Karpas-422 (cell line): ENCODE measurements at regions not wholly inside any gene's neighbourhood (a gene's known extent, or its start where the extent isn't known, plus 50 kb on each side); places are given as distances from the start of the nearest gene placed in this dataset.

Experiments used
- DNase-seq: peaks from one replicate; pipeline ENCODE4 v3.0.0-alpha.2; 2015
- H2AFZ ChIP-seq: fragments of 200-600 bp; sonication (generic); 2 replicates; pipeline ENCODE4 v1.6.1; 2014; ENCODE audit warnings: antibody characterized with exemption, low read length, mixed read lengths
- H3K27ac ChIP-seq: fragments of 200-600 bp; sonication (generic); 2 replicates; pipeline ENCODE4 v1.5.1; 2014; ENCODE audit warnings: mild to moderate bottlenecking, low read length, moderate library complexity
- H3K27me3 ChIP-seq: fragments of 200-600 bp; sonication (generic); 2 replicates; pipeline ENCODE4 v1.6.1; 2014; ENCODE audit warnings: low read length, mixed read lengths
- H3K36me3 ChIP-seq: fragments of 200-600 bp; sonication (generic); 2 replicates; pipeline ENCODE4 v1.6.1; 2014; ENCODE audit warnings: low read length, mixed read lengths; ENCODE audit not compliant: insufficient read depth
- H3K4me1 ChIP-seq: fragments of 200-600 bp; sonication (generic); 2 replicates; pipeline ENCODE4 v1.6.1; 2014; ENCODE audit warnings: mild to moderate bottlenecking, low read length, mixed read lengths
- H3K4me2 ChIP-seq: fragments of 200-600 bp; sonication (generic); 2 replicates; pipeline ENCODE4 v1.6.1; 2014; ENCODE audit warnings: low read length, low read depth, mild to moderate bottlenecking; ENCODE audit not compliant: poor library complexity, severe bottlenecking
- H3K4me3 ChIP-seq: fragments of 200-600 bp; sonication (generic); 2 replicates; pipeline ENCODE4 v1.5.1; 2014; ENCODE audit warnings: mild to moderate bottlenecking, antibody characterized with exemption, low read length, mixed read lengths
- H3K79me2 ChIP-seq: fragments of 200-600 bp; sonication (generic); 2 replicates; pipeline ENCODE4 v1.6.1; 2014; ENCODE audit warnings: mild to moderate bottlenecking, low read length, mixed read lengths
- H3K9ac ChIP-seq: fragments of 200-600 bp; sonication (generic); 2 replicates; pipeline ENCODE4 v1.6.0; 2014; ENCODE audit warnings: low read length
- H3K9me2 ChIP-seq: fragments of 200-600 bp; sonication (generic), shearing (Covaris generic); replicated peaks from 2 replicates; pipeline ENCODE4 v1.6.0; 2014; ENCODE audit warnings: mild to moderate bottlenecking, low read length, moderate library complexity; ENCODE audit not compliant: insufficient read depth
- H3K9me3 ChIP-seq: fragments of 300-700, 200-600 bp; sonication (generic); 2 replicates; pipeline ENCODE4 v1.6.1; 2014; ENCODE audit warnings: low read length, mixed read lengths
- H4K20me1 ChIP-seq: fragments of 200-600 bp; sonication (generic); 2 replicates; pipeline ENCODE4 v1.6.1; 2014; ENCODE audit warnings: mild to moderate bottlenecking, antibody characterized with exemption, low read length, low read depth; ENCODE audit not compliant: insufficient read depth

GRCh38 chr2:139744273-139744672, 964.1 kb upstream of the NXPH2 start:
- no peaks in the 10 kb centered on the region for H4K20me1 ChIP-seq
- no peaks in the 10 kb centered on the region; the same call in 1 of the 2 replicates for H3K9me2 ChIP-seq
- no peak overlapping the region for H3K4me2 ChIP-seq
- H2AFZ ChIP-seq = no peak overlapping the region
- DNase-seq = no peak
- no peaks in the 10 kb centered on the region for H3K27me3 ChIP-seq
- H3K79me2 ChIP-seq = no peaks in the 10 kb centered on the region
- no peak overlapping the region for H3K27ac ChIP-seq
- H3K4me1 ChIP-seq = no peaks in the 10 kb centered on the region
- no peak overlapping the region for H3K9ac ChIP-seq
- H3K36me3 ChIP-seq = no peaks in the 10 kb centered on the region
- H3K9me3 ChIP-seq = peaks cover 25% of the 10 kb centered on the region
- no peak overlapping the region for H3K4me3 ChIP-seq

GRCh38 chr2:139742216-139743172, 962.3 kb upstream of the NXPH2 start:
- H3K9me2 ChIP-seq = no peaks in the 10 kb centered on the region; the same call in 1 of the 2 replicates
- H2AFZ ChIP-seq = no peak overlapping the region
- H3K9me3 ChIP-seq = peaks cover 25% of the 10 kb centered on the region
- H3K4me3 ChIP-seq = no peak overlapping the region
- DNase-seq = no peak
- H3K4me2 ChIP-seq = no peak overlapping the region
- H3K36me3 ChIP-seq = no peaks in the 10 kb centered on the region
- no peak overlapping the region for H3K27ac ChIP-seq
- H3K79me2 ChIP-seq = no peaks in the 10 kb centered on the region
- H3K27me3 ChIP-seq = no peaks in the 10 kb centered on the region
- H4K20me1 ChIP-seq = no peaks in the 10 kb centered on the region
- no peaks in the 10 kb centered on the region for H3K4me1 ChIP-seq
- no peak overlapping the region for H3K9ac ChIP-seq

- H4K20me1 ChIP-seq = no peaks in the 10 kb centered on the region
- H3K79me2 ChIP-seq = no peaks in the 10 kb centered on the region
- no peak overlapping the region for H2AFZ ChIP-seq
- DNase-seq = no peak
- no peaks in the 10 kb centered on the region for H3K27me3 ChIP-seq
- no peaks in the 10 kb centered on the region for H3K4me1 ChIP-seq
- H3K9me3 ChIP-seq = peaks cover 19% of the 10 kb centered on the region
- H3K36me3 ChIP-seq = no peaks in the 10 kb centered on the region
- H3K27ac ChIP-seq = no peak overlapping the region
- H3K4me3 ChIP-seq = no peak overlapping the region
- H3K9me2 ChIP-seq = no peaks in the 10 kb centered on the region; the same call in 1 of the 2 replicates
- no peak overlapping the region for H3K4me2 ChIP-seq
- H3K9ac ChIP-seq = no peak overlapping the region
Measured at GRCh38 chr2:139737659-139738058, 957.5 kb upstream of the NXPH2 start.

GRCh38 chr2:139730197-139730596, 950.0 kb upstream of the NXPH2 start:
- no peaks in the 10 kb centered on the region for H3K27me3 ChIP-seq
- H2AFZ ChIP-seq = no peak overlapping the region
- H4K20me1 ChIP-seq = no peaks in the 10 kb centered on the region
- no peaks in the 10 kb centered on the region for H3K4me1 ChIP-seq
- H3K79me2 ChIP-seq = no peaks in the 10 kb centered on the region
- no peak overlapping the region for H3K9ac ChIP-seq
- H3K36me3 ChIP-seq = no peaks in the 10 kb centered on the region
- no peak for DNase-seq
- no peak overlapping the region for H3K4me3 ChIP-seq
- H3K4me2 ChIP-seq = no peak overlapping the region
- no peaks in the 10 kb centered on the region for H3K9me2 ChIP-seq
- H3K27ac ChIP-seq = no peak overlapping the region
- peaks cover 19% of the 10 kb centered on the region; the same call in 1 of the 2 replicates for H3K9me3 ChIP-seq

GRCh38 chr2:139721411-139721995, 941.3 kb upstream of the NXPH2 start:
- Histone ChIP-seq H3K4me1 (no peaks in the 10 kb centered on the region), H3K9me3 (peaks cover 8% of the 10 kb centered on the region), H3K27ac (no peak overlapping the region), H2AFZ (no peak overlapping the region), H3K9me2 (no peaks in the 10 kb centered on the region), H4K20me1 (no peaks in the 10 kb centered on the region), H3K27me3 (no peaks in the 10 kb centered on the region), H3K4me3 (no peak overlapping the region), H3K9ac (no peak overlapping the region), H3K4me2 (no peak overlapping the region), H3K36me3 (no peaks in the 10 kb centered on the region), H3K79me2 (no peaks in the 10 kb centered on the region)
- no peak for DNase-seq

GRCh38 chr2:139720056-139720455, 939.9 kb upstream of the NXPH2 start:
- no peak overlapping the region for H3K9ac ChIP-seq
- no peak overlapping the region for H3K4me3 ChIP-seq
- peaks cover 4% of the 10 kb centered on the region for H3K9me3 ChIP-seq
- H3K36me3 ChIP-seq = no peaks in the 10 kb centered on the region
- no peak overlapping the region for H2AFZ ChIP-seq
- H4K20me1 ChIP-seq = no peaks in the 10 kb centered on the region
- no peak overlapping the region for H3K27ac ChIP-seq
- no peak for DNase-seq
- no peaks in the 10 kb centered on the region for H3K79me2 ChIP-seq
- H3K4me1 ChIP-seq = no peaks in the 10 kb centered on the region
- H3K4me2 ChIP-seq = no peak overlapping the region
- H3K9me2 ChIP-seq = no peaks in the 10 kb centered on the region
- no peaks in the 10 kb centered on the region for H3K27me3 ChIP-seq

- Histone ChIP-seq H3K9ac (no peak overlapping the region), H4K20me1 (no peaks in the 10 kb centered on the region), H3K79me2 (no peaks in the 10 kb centered on the region), H2AFZ (no peak overlapping the region), H3K9me2 (no peaks in the 10 kb centered on the region), H3K4me1 (no peaks in the 10 kb centered on the region), H3K4me3 (no peak overlapping the region), H3K4me2 (no peak overlapping the region), H3K27me3 (no peaks in the 10 kb centered on the region), H3K27ac (no peak overlapping the region), H3K36me3 (no peaks in the 10 kb centered on the region), H3K9me3 (peaks cover 14% of the 10 kb centered on the region; the same call in 1 of the 2 replicates)
- DNase-seq = no peak
Measured at GRCh38 chr2:139704606-139705005, 924.4 kb upstream of the NXPH2 start.

- Histone ChIP-seq H3K36me3 (no peaks in the 10 kb centered on the region), H3K9ac (no peak overlapping the region), H3K4me3 (no peak overlapping the region), H4K20me1 (no peaks in the 10 kb centered on the region), H3K9me3 (peaks cover 17% of the 10 kb centered on the region), H3K27ac (no peak overlapping the region), H3K9me2 (no peaks in the 10 kb centered on the region), H3K4me2 (no peak overlapping the region), H3K4me1 (no peaks in the 10 kb centered on the region), H3K27me3 (no peaks in the 10 kb centered on the region), H3K79me2 (no peaks in the 10 kb centered on the region), H2AFZ (no peak overlapping the region)
- DNase-seq = no peak
Measured at GRCh38 chr2:139694327-139694726, 914.1 kb upstream of the NXPH2 start.
